Aorta (tissue), 5 donors: ENCODE measurements at regions not wholly inside any gene's neighbourhood (a gene's known extent, or its start where the extent isn't known, plus 50 kb on each side); places are given as distances from the start of the nearest gene placed in this dataset.
"Not testable (repeated sequence)": the region's sequence is repeated elsewhere in the genome, so short reads cannot be mapped to it uniquely, and the experiment has no call there.

Experiments used
- ATAC-seq: fragments of 200-7000 bp; cut with Tn5 transposase; one replicate; pipeline ENCODE4 v1.9.1; 2022; ENCODE audit warnings: moderate library complexity; ENCODE audit not compliant: low FRiP score
- DNase-seq, 2 donors: peaks; one replicate each; pipeline ENCODE4 v3.0.0-alpha.2; 2020
- H3K27ac ChIP-seq, 2 donors: one replicate each; pipeline ENCODE4 v1.5.1; 2013; ENCODE audit warnings: low read length in 2 of 2, mild to moderate bottlenecking in 2 of 2, moderate library complexity in 2 of 2, control low read depth in 1 of 2, inconsistent platforms in 1 of 2, low read depth in 1 of 2
- H3K27me3 ChIP-seq, 2 donors: one replicate each; pipeline ENCODE4 v1.6.1; 2013; ENCODE audit warnings: control low read depth in 1 of 2, low read length in 1 of 2, mild to moderate bottlenecking in 1 of 2, moderate library complexity in 1 of 2; ENCODE audit not compliant: insufficient read depth in 2 of 2, control insufficient read depth in 1 of 2
- H3K36me3 ChIP-seq, 2 donors: one replicate each; pipeline ENCODE4 v1.6.1; 2013; ENCODE audit warnings: control low read depth in 1 of 2, low read length in 1 of 2, mild to moderate bottlenecking in 1 of 2; ENCODE audit not compliant: insufficient read depth in 2 of 2, control insufficient read depth in 1 of 2
- H3K4me1 ChIP-seq, 2 donors: one replicate each; pipeline ENCODE4 v1.6.1; 2013; ENCODE audit warnings: low read length in 2 of 2, control low read depth in 1 of 2, mild to moderate bottlenecking in 1 of 2, moderate library complexity in 1 of 2; ENCODE audit not compliant: insufficient read depth in 2 of 2, control insufficient read depth in 1 of 2
- H3K4me3 ChIP-seq, 2 donors: one replicate each; pipeline ENCODE4 v1.5.1; 2013; ENCODE audit warnings: low read length in 2 of 2, control low read depth in 1 of 2, mild to moderate bottlenecking in 1 of 2
- H3K9me3 ChIP-seq: one replicate; pipeline ENCODE4 v1.6.1; 2013; ENCODE audit warnings: mild to moderate bottlenecking, low read length; ENCODE audit not compliant: control insufficient read depth
- WGBS, 2 donors: extraction: QIAGEN DNeasy Blood & Tissue Kit; methylation state at CpG; one replicate each; pipeline ENCODE4 v1.1.7; 2013; 5-methylcytosine and 5-hydroxymethylcytosine counted together
- intact Hi-C, 2 donors: fragments of 100-400 bp; cut with DNase I; formaldehyde crosslinking; loops; one replicate each; pipeline versions ENCODE4 v1.14.2 to v1.15.0; 2022
- donor health status: healthy with polysubstance abuse.
- donor health status: Bipolar disorder and iron deficiency.
- donor health status: DM: no; HTN: no; CAD: no.
- donor health status: DM: no; HTN: no; CAD: no.
- donor health status: DM: yes; HTN: yes; CAD: no.

- DNase-seq (no peak), ATAC-seq (no peak)
- Histone ChIP-seq H3K9me3 (no peaks in the 10 kb centered on the region), H3K27ac (no peak overlapping the region), H3K4me1 (no peaks in the 10 kb centered on the region), H3K4me3 (no peak overlapping the region), H3K36me3 (no peaks in the 10 kb centered on the region), H3K27me3 (no peaks in the 10 kb centered on the region)
- intact Hi-C loops, result no loop called here
- WGBS, 2 donors, result 45 to 65% methylated on average over 2 of the region's 2 CpGs
Measured at GRCh38 chr3:87822563-87822962, 236.2 kb downstream of the CGGBP1 start.

GRCh38 chr3:87813503-87813902 is 245.3 kb downstream of the CGGBP1 start:
- WGBS, 2 donors, result 79 to 83% methylated on average over 6 of the region's 6 CpGs
- H3K36me3 ChIP-seq, H3K27me3 ChIP-seq, H3K4me1 ChIP-seq, H3K4me3 ChIP-seq, DNase-seq, ATAC-seq, intact Hi-C loops, H3K27ac ChIP-seq, H3K9me3 ChIP-seq: not testable (repeated sequence)

GRCh38 chr3:87811953-87812352 is 246.9 kb downstream of the CGGBP1 start:
- Histone ChIP-seq H3K36me3 (no peaks in the 10 kb centered on the region), H3K9me3 (peaks cover 1% of the 10 kb centered on the region), H3K4me3 (no peak overlapping the region), H3K27me3 (no peaks in the 10 kb centered on the region), H3K27ac (no peak overlapping the region), H3K4me1 (no peaks in the 10 kb centered on the region)
- WGBS, 2 donors, result 43 to 51% methylated on average over 2 of the region's 2 CpGs
- ATAC-seq (no peak), DNase-seq (no peak)
- intact Hi-C loops, result no loop called here

- no peaks in the 10 kb centered on the region for H3K36me3 ChIP-seq
- no peak for DNase-seq
- H3K9me3 ChIP-seq, result peaks cover 1% of the 10 kb centered on the region
- H3K27ac ChIP-seq, result no peak overlapping the region
- no peaks in the 10 kb centered on the region for H3K27me3 ChIP-seq
- no peak overlapping the region for H3K4me3 ChIP-seq
- intact Hi-C loops, result no loop called here
- ATAC-seq, result no peak
- H3K4me1 ChIP-seq, result no peaks in the 10 kb centered on the region
Measured at GRCh38 chr3:87810452-87811016, 248.3 kb downstream of the CGGBP1 start.

- ATAC-seq, result no peak
- Histone ChIP-seq H3K27ac (no peak overlapping the region), H3K36me3 (no peaks in the 10 kb centered on the region), H3K9me3 (no peaks in the 10 kb centered on the region), H3K4me3 (no peak overlapping the region), H3K4me1 (no peaks in the 10 kb centered on the region), H3K27me3 (no peaks in the 10 kb centered on the region)
- 72 to 74% methylated on average over 5 of the region's 5 CpGs for WGBS, 2 donors
- no peak for DNase-seq
- intact Hi-C loops, result no loop called here
Measured at GRCh38 chr3:87805670-87806069, 253.1 kb downstream of the CGGBP1 start.

GRCh38 chr3:87801409-87801808 is 257.4 kb downstream of the CGGBP1 start:
- no peak overlapping the region for H3K4me3 ChIP-seq
- H3K27me3 ChIP-seq, result no peaks in the 10 kb centered on the region
- H3K4me1 ChIP-seq, result no peaks in the 10 kb centered on the region
- DNase-seq (no peak), ATAC-seq (no peak)
- no peaks in the 10 kb centered on the region for H3K9me3 ChIP-seq
- no peaks in the 10 kb centered on the region for H3K36me3 ChIP-seq
- H3K27ac ChIP-seq, result no peak overlapping the region
- 43 to 56% methylated on average over 5 of the region's 5 CpGs for WGBS, 2 donors
- intact Hi-C loops, result no loop called here

- Histone ChIP-seq H3K4me1 (no peaks in the 10 kb centered on the region), H3K36me3 (no peaks in the 10 kb centered on the region), H3K9me3 (no peaks in the 10 kb centered on the region), H3K4me3 (no peak overlapping the region), H3K27ac (no peak overlapping the region), H3K27me3 (no peaks in the 10 kb centered on the region)
- intact Hi-C loops, result no loop called here
- DNase-seq, result no peak
- ATAC-seq, result no peak
Measured at GRCh38 chr3:87800516-87800915, 258.3 kb downstream of the CGGBP1 start.

- WGBS, 2 donors, result 70 to 73% methylated on average over 4 of the region's 4 CpGs
- Histone ChIP-seq H3K9me3 (no peaks in the 10 kb centered on the region), H3K4me3 (no peak overlapping the region), H3K36me3 (no peaks in the 10 kb centered on the region), H3K27ac (no peak overlapping the region), H3K4me1 (no peaks in the 10 kb centered on the region), H3K27me3 (no peaks in the 10 kb centered on the region)
- intact Hi-C loops, result no loop called here
- no peak for ATAC-seq
- DNase-seq, result no peak
Measured at GRCh38 chr3:87798567-87798947, 260.2 kb downstream of the CGGBP1 start.

- no peaks in the 10 kb centered on the region for H3K9me3 ChIP-seq
- H3K27ac ChIP-seq, result no peak overlapping the region
- H3K4me3 ChIP-seq, result no peak overlapping the region
- H3K4me1 ChIP-seq, result no peaks in the 10 kb centered on the region
- 65 to 69% methylated on average over 5 of the region's 5 CpGs for WGBS, 2 donors
- ATAC-seq (no peak), DNase-seq (no peak)
- no peaks in the 10 kb centered on the region for H3K36me3 ChIP-seq
- intact Hi-C loops, result no loop called here
- H3K27me3 ChIP-seq, result no peaks in the 10 kb centered on the region
Measured at GRCh38 chr3:87797872-87798566, 260.8 kb downstream of the CGGBP1 start.
